ENCODE measurements at regions not wholly inside any gene's neighbourhood (a gene's known extent, or its start where the extent isn't known, plus 50 kb on each side); places are given as distances from the start of the nearest gene placed in this dataset.

- ATAC-seq (no peak), DNase-seq (ENCODE audit: low spot score in 2 of 2) (no peak)
- H3K9me3 Mint-ChIP-seq, result peaks cover 4% of the 10 kb centered on the region in 2 donors
- no peaks in the 10 kb centered on the region for H3K36me3 Mint-ChIP-seq
- no peak overlapping the region for H3K27ac Mint-ChIP-seq
These were observed 390.1 kb upstream of the ST6GAL2 start for GRCh38 chr2:107276034-107276433.

GRCh38 chr2:107278672-107279071 is 392.7 kb upstream of the ST6GAL2 start:
- Mint-ChIP-seq H3K9me3 (peaks cover 4% of the 10 kb centered on the region in 2 donors), H3K36me3 (no peaks in the 10 kb centered on the region), H3K27ac (no peak overlapping the region)
- ATAC-seq (no peak), DNase-seq (ENCODE audit: low spot score in 2 of 2) (no peak)

- no peak for ATAC-seq
- H3K36me3 Mint-ChIP-seq, result no peaks in the 10 kb centered on the region
- peaks cover 0 to 3% of the 10 kb centered on the region in 2 donors for H3K9me3 Mint-ChIP-seq
- H3K27ac Mint-ChIP-seq, result no peak overlapping the region
- DNase-seq (ENCODE audit: low spot score in 2 of 2), result no peak
These were observed 395.7 kb upstream of the ST6GAL2 start for GRCh38 chr2:107281637-107282036.

GRCh38 chr2:107282135-107282534 is 396.2 kb upstream of the ST6GAL2 start:
- H3K9me3 Mint-ChIP-seq, result peaks cover 0 to 3% of the 10 kb centered on the region in 2 donors
- DNase-seq (ENCODE audit: low spot score in 2 of 2), result no peak
- no peaks in the 10 kb centered on the region for H3K36me3 Mint-ChIP-seq
- H3K27ac Mint-ChIP-seq, result no peak overlapping the region
- no peak for ATAC-seq

- DNase-seq (ENCODE audit: low spot score in 2 of 2) (no peak), ATAC-seq (no peak)
- H3K27ac Mint-ChIP-seq, result no peak overlapping the region
- H3K36me3 Mint-ChIP-seq, result no peaks in the 10 kb centered on the region
- peaks cover 0 to 3% of the 10 kb centered on the region in 2 donors for H3K9me3 Mint-ChIP-seq
These were observed 399.8 kb upstream of the ST6GAL2 start for GRCh38 chr2:107285621-107286299.

- ATAC-seq (no peak), DNase-seq (ENCODE audit: low spot score in 2 of 2) (no peak)
- Mint-ChIP-seq H3K36me3 (no peaks in the 10 kb centered on the region), H3K27ac (no peak overlapping the region), H3K9me3 (peaks cover 0 to 3% of the 10 kb centered on the region in 2 donors)
These were observed 404.1 kb upstream of the ST6GAL2 start for GRCh38 chr2:107290041-107290440.

GRCh38 chr2:107303964-107304363 is 418.0 kb upstream of the ST6GAL2 start:
- Mint-ChIP-seq H3K9me3 (peaks cover 4 to 14% of the 10 kb centered on the region in 2 donors), H3K36me3 (no peaks in the 10 kb centered on the region), H3K27ac (no peak overlapping the region)
- ATAC-seq, result no peak
- DNase-seq (ENCODE audit: low spot score in 2 of 2), result no peak

GRCh38 chr2:107305966-107306365 is 420.0 kb upstream of the ST6GAL2 start:
- ATAC-seq (no peak), DNase-seq (ENCODE audit: low spot score in 2 of 2) (no peak)
- H3K36me3 Mint-ChIP-seq, result no peaks in the 10 kb centered on the region
- H3K27ac Mint-ChIP-seq, result no peak overlapping the region
- peaks cover 7 to 17% of the 10 kb centered on the region in 2 donors for H3K9me3 Mint-ChIP-seq

- DNase-seq (ENCODE audit: low spot score in 2 of 2) (no peak), ATAC-seq (no peak)
- Mint-ChIP-seq H3K9me3 (peaks cover 9 to 18% of the 10 kb centered on the region in 2 donors), H3K36me3 (no peaks in the 10 kb centered on the region), H3K27ac (no peak overlapping the region)
These were observed 420.9 kb upstream of the ST6GAL2 start for GRCh38 chr2:107306881-107307280.

GRCh38 chr2:107308835-107309234 is 422.9 kb upstream of the ST6GAL2 start:
- Mint-ChIP-seq H3K36me3 (no peaks in the 10 kb centered on the region), H3K9me3 (peaks cover 13 to 18% of the 10 kb centered on the region in 2 donors), H3K27ac (no peak overlapping the region)
- ATAC-seq (no peak), DNase-seq (ENCODE audit: low spot score in 2 of 2) (no peak)

GRCh38 chr2:107312240-107312639 is 426.3 kb upstream of the ST6GAL2 start:
- Mint-ChIP-seq H3K36me3 (no peaks in the 10 kb centered on the region), H3K27ac (no peak overlapping the region), H3K9me3 (peaks cover 13 to 21% of the 10 kb centered on the region in 2 donors)
- ATAC-seq, result no peak
- DNase-seq (ENCODE audit: low spot score in 2 of 2), result no peak

GRCh38 chr2:107313316-107313715 is 427.3 kb upstream of the ST6GAL2 start:
- Mint-ChIP-seq H3K27ac (no peak overlapping the region), H3K9me3 (peaks cover 13 to 19% of the 10 kb centered on the region in 2 donors), H3K36me3 (no peaks in the 10 kb centered on the region)
- ATAC-seq, result no peak
- DNase-seq (ENCODE audit: low spot score in 2 of 2), result no peak

- DNase-seq (ENCODE audit: low spot score in 2 of 2) (no peak), ATAC-seq (no peak)
- Mint-ChIP-seq H3K27ac (no peak overlapping the region), H3K9me3 (peaks cover 4 to 9% of the 10 kb centered on the region in 2 donors), H3K36me3 (no peaks in the 10 kb centered on the region)
These were observed 434.9 kb upstream of the ST6GAL2 start for GRCh38 chr2:107320881-107321280.

GRCh38 chr2:107322416-107322815 is 436.4 kb upstream of the ST6GAL2 start:
- H3K27ac Mint-ChIP-seq, result no peak overlapping the region
- no peaks in the 10 kb centered on the region for H3K36me3 Mint-ChIP-seq
- peaks cover 7 to 19% of the 10 kb centered on the region in 2 donors for H3K9me3 Mint-ChIP-seq
- ATAC-seq, result no peak
- DNase-seq (ENCODE audit: low spot score in 2 of 2), result no peak

- peaks cover 12 to 24% of the 10 kb centered on the region in 2 donors for H3K9me3 Mint-ChIP-seq
- H3K36me3 Mint-ChIP-seq, result peaks cover 0 to 5% of the 10 kb centered on the region in 2 donors
- H3K27ac Mint-ChIP-seq, result no peak overlapping the region
- ATAC-seq, result no peak
- no peak for DNase-seq (ENCODE audit: low spot score in 2 of 2)
These were observed 438.1 kb upstream of the ST6GAL2 start for GRCh38 chr2:107323946-107324565.

GRCh38 chr2:107325981-107326786 is 440.2 kb upstream of the ST6GAL2 start:
- Mint-ChIP-seq H3K27ac (no peak overlapping the region), H3K36me3 (peaks cover 0 to 15% of the 10 kb centered on the region in 2 donors), H3K9me3 (peaks cover 22 to 28% of the 10 kb centered on the region in 2 donors)
- ATAC-seq (no peak), DNase-seq (ENCODE audit: low spot score in 2 of 2) (no peak)

GRCh38 chr2:107334306-107334705 is 448.3 kb upstream of the ST6GAL2 start:
- peaks cover 0 to 10% of the 10 kb centered on the region in 2 donors for H3K36me3 Mint-ChIP-seq
- peaks cover 9 to 23% of the 10 kb centered on the region in 2 donors for H3K9me3 Mint-ChIP-seq
- DNase-seq (ENCODE audit: low spot score in 2 of 2), result no peak
- H3K27ac Mint-ChIP-seq, result no peak overlapping the region
- no peak for ATAC-seq
